Esophagus squamous epithelium (tissue), 4 donors: ENCODE measurements at regions not wholly inside any gene's neighbourhood (a gene's known extent, or its start where the extent isn't known, plus 50 kb on each side); places are given as distances from the start of the nearest gene placed in this dataset.

ENCODE experiments used
- POLR2A ChIP-seq, 4 donors: fragments of 450-650 bp; IDR thresholded peaks; one replicate each; pipeline ENCODE4 v1.6.1; 2017; ENCODE audit warnings: antibody characterized with exemption in 4 of 4, mild to moderate bottlenecking in 4 of 4, moderate library complexity in 3 of 4
- TF ChIP-seq, protein P1 (sequence below), 6 experiments: fragments of 450-650 bp in 4 of 6; fragments of 200-600 bp in 2 of 6; sonication (generic) in 2 of 6; IDR thresholded peaks; one replicate each; pipeline ENCODE4 v1.5.1; 2016 to 2019; ENCODE audit warnings: antibody characterized with exemption in 6 of 6, mild to moderate bottlenecking in 4 of 6, moderate library complexity in 4 of 6

DNA sequence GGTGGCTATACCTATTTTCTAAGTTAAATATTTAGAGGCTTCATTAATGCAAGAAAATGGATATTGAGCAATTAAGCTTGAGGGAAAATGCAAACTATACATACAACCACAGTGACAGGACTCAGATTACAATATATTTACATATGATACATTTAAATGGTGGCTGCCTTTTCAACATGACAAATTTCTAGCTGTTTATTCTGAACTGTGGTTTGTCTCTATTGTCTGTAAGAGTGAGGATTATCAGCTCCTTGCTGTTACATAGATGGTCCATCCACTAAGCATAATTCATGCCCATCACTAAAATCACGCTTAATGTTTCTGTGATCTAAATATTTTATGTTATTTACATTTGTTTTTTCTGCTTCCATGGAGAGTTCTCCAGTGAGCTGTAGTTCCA lies 81.1 kb upstream of the SGCD start:
- TF ChIP-seq, protein P1, sequence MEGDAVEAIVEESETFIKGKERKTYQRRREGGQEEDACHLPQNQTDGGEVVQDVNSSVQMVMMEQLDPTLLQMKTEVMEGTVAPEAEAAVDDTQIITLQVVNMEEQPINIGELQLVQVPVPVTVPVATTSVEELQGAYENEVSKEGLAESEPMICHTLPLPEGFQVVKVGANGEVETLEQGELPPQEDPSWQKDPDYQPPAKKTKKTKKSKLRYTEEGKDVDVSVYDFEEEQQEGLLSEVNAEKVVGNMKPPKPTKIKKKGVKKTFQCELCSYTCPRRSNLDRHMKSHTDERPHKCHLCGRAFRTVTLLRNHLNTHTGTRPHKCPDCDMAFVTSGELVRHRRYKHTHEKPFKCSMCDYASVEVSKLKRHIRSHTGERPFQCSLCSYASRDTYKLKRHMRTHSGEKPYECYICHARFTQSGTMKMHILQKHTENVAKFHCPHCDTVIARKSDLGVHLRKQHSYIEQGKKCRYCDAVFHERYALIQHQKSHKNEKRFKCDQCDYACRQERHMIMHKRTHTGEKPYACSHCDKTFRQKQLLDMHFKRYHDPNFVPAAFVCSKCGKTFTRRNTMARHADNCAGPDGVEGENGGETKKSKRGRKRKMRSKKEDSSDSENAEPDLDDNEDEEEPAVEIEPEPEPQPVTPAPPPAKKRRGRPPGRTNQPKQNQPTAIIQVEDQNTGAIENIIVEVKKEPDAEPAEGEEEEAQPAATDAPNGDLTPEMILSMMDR (IDR thresholded peaks at IDR 0.05), result no peak
- TF ChIP-seq POLR2A (IDR thresholded peaks at IDR 0.05), result no peak
